Effector CD8-positive, alpha-beta T cell (primary cell): ENCODE measurements at regions not wholly inside any gene's neighbourhood (a gene's known extent, or its start where the extent isn't known, plus 50 kb on each side); places are given as distances from the start of the nearest gene placed in this dataset.

ENCODE experiments used
- DNase-seq: peaks from one replicate; lab custom pipeline; 2025; lab: John Stamatoyannopoulos, UW

GRCh38 chr10:75347186-75347585, 54.4 kb downstream of the ZNF503 start:
- DNase-seq, result no peak

GRCh38 chr10:75345738-75346137, 55.8 kb downstream of the ZNF503 start:
- no peak for DNase-seq

GRCh38 chr10:75344170-75344569, 57.4 kb downstream of the ZNF503 start:
- no peak for DNase-seq

- DNase-seq, result no peak
Observed at GRCh38 chr10:75342397-75342796, 59.2 kb downstream of the ZNF503 start.

GRCh38 chr10:75335983-75336382, 65.6 kb downstream of the ZNF503 start:
- DNase-seq, result no peak

- DNase-seq, result no peak
Observed at GRCh38 chr10:75335191-75335590, 66.4 kb downstream of the ZNF503 start.

- no peak for DNase-seq
Observed at GRCh38 chr10:75334720-75335119, 66.8 kb downstream of the ZNF503 start.

GRCh38 chr10:75332081-75332480, 69.5 kb downstream of the ZNF503 start:
- no peak for DNase-seq

GRCh38 chr10:75331081-75331480, 70.5 kb downstream of the ZNF503 start:
- DNase-seq, result no peak

GRCh38 chr10:75329190-75329745, 72.3 kb downstream of the ZNF503 start:
- no peak for DNase-seq

GRCh38 chr10:75326306-75326705, 75.3 kb downstream of the ZNF503 start:
- no peak for DNase-seq

- no peak for DNase-seq
Observed at GRCh38 chr10:75319274-75319673, 82.3 kb downstream of the ZNF503 start.

GRCh38 chr10:75314570-75314969, 78.8 kb upstream of the COMTD1 start:
- DNase-seq, result no peak

- no peak for DNase-seq
Observed at GRCh38 chr10:75312440-75312839, 76.7 kb upstream of the COMTD1 start.

GRCh38 chr10:75305675-75306074, 69.9 kb upstream of the COMTD1 start:
- no peak for DNase-seq

GRCh38 chr10:75304741-75305390, 69.1 kb upstream of the COMTD1 start:
- no peak for DNase-seq

GRCh38 chr10:75304313-75304712, 68.6 kb upstream of the COMTD1 start:
- DNase-seq, result no peak

- DNase-seq, result no peak
Observed at GRCh38 chr10:75303045-75303777, 67.5 kb upstream of the COMTD1 start.

GRCh38 chr10:75302029-75302428, 66.3 kb upstream of the COMTD1 start:
- DNase-seq, result no peak

GRCh38 chr10:75297021-75297599, 61.4 kb upstream of the COMTD1 start:
- no peak for DNase-seq

GRCh38 chr10:75295868-75296441, 60.2 kb upstream of the COMTD1 start:
- no peak for DNase-seq

GRCh38 chr10:75294866-75295701, 59.3 kb upstream of the COMTD1 start:
- peak; percentile 44 for DNase-seq
